Amniotic epithelial cell (primary cell): ENCODE measurements at regions not wholly inside any gene's neighbourhood (a gene's known extent, or its start where the extent isn't known, plus 50 kb on each side); places are given as distances from the start of the nearest gene placed in this dataset.
"Not testable (repeated sequence)": the region's sequence is repeated elsewhere in the genome, so short reads cannot be mapped to it uniquely, and the experiment has no call there.

Experiments
- DNase-seq: peaks from one replicate; pipeline ENCODE4 v3.0.0-alpha.2; 2010; ENCODE audit warnings: low read depth

GRCh38 chr4:123600987-123601904, 204.7 kb downstream of the SPRY1 start:
- no peak for DNase-seq

- no peak for DNase-seq
These were observed 205.4 kb downstream of the SPRY1 start for GRCh38 chr4:123602007-123602406.

- DNase-seq, result peak; percentile 71
These were observed 206.6 kb downstream of the SPRY1 start for GRCh38 chr4:123603165-123603564.

- DNase-seq, result not testable (repeated sequence)
These were observed 209.2 kb downstream of the SPRY1 start for GRCh38 chr4:123605797-123606196.

GRCh38 chr4:123606336-123606735, 209.7 kb downstream of the SPRY1 start:
- DNase-seq, result no peak

- DNase-seq, result no peak
These were observed 210.4 kb downstream of the SPRY1 start for GRCh38 chr4:123606946-123607542.

GRCh38 chr4:123609829-123610228, 213.2 kb downstream of the SPRY1 start:
- DNase-seq, result no peak

GRCh38 chr4:123613586-123614344, 217.2 kb downstream of the SPRY1 start:
- no peak for DNase-seq

GRCh38 chr4:123615901-123616300, 219.3 kb downstream of the SPRY1 start:
- DNase-seq, result no peak

GRCh38 chr4:123616951-123617461, 220.4 kb downstream of the SPRY1 start:
- no peak for DNase-seq

- DNase-seq, result no peak
These were observed 221.2 kb downstream of the SPRY1 start for GRCh38 chr4:123617791-123618190.

GRCh38 chr4:123618606-123619005, 222.0 kb downstream of the SPRY1 start:
- DNase-seq, result no peak

GRCh38 chr4:123619326-123619725, 222.7 kb downstream of the SPRY1 start:
- DNase-seq, result no peak

- DNase-seq, result no peak
These were observed 223.3 kb downstream of the SPRY1 start for GRCh38 chr4:123619895-123620294.

GRCh38 chr4:123621072-123621705, 224.6 kb downstream of the SPRY1 start:
- DNase-seq, result peak; percentile 82

GRCh38 chr4:123622572-123622971, 226.0 kb downstream of the SPRY1 start:
- no peak for DNase-seq

- no peak for DNase-seq
These were observed 227.0 kb downstream of the SPRY1 start for GRCh38 chr4:123623611-123624010.

GRCh38 chr4:123624959-123625358, 228.4 kb downstream of the SPRY1 start:
- no peak for DNase-seq

GRCh38 chr4:123628288-123628687, 231.7 kb downstream of the SPRY1 start:
- DNase-seq, result no peak

- peak; percentile 75 for DNase-seq
These were observed 235.4 kb downstream of the SPRY1 start for GRCh38 chr4:123631786-123632692.

- DNase-seq, result peak; percentile 32
These were observed 236.1 kb downstream of the SPRY1 start for GRCh38 chr4:123632693-123633030.
